ENCODE measurements at regions not wholly inside any gene's neighbourhood (a gene's known extent, or its start where the extent isn't known, plus 50 kb on each side); places are given as distances from the start of the nearest gene placed in this dataset.

DNA sequence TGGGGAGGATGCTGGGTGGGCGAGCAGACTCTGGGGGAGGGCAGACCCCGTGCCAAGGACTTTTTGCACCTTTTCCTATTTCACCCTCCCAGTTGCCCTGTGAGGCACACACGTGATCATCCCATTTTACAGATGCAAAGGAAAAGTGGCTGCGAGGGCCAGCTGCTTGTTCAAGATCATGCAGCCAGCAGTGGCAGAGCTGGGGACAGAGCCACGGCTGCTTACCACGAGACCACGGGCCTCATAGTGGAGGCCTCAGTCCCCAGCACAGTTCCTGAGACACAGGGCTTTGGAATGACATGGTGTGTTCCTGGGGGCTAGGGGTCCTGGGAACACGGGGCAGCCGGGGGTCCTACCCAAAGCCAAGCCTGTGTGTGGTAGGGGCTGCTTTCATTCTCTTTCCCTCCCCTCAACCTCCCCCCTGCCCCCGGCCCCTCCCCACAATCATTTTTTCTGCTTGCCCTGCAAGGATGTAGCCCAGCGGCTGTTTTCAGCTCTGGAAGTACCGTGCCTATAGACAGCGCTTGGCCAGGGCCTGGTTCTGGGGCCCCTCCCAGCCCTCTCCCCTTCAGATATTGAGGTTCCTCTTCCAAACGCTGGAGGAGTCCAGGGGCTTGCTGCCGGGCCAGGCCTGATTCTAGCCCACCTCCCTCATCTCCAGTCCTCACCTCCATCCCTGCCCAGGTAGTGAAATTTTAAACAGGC lies 58.5 kb upstream of the IER5L start:
- TF ChIP-seq POLR2A (IDR thresholded peaks at IDR 0.05) = no peak
- TF ChIP-seq, protein P1, sequence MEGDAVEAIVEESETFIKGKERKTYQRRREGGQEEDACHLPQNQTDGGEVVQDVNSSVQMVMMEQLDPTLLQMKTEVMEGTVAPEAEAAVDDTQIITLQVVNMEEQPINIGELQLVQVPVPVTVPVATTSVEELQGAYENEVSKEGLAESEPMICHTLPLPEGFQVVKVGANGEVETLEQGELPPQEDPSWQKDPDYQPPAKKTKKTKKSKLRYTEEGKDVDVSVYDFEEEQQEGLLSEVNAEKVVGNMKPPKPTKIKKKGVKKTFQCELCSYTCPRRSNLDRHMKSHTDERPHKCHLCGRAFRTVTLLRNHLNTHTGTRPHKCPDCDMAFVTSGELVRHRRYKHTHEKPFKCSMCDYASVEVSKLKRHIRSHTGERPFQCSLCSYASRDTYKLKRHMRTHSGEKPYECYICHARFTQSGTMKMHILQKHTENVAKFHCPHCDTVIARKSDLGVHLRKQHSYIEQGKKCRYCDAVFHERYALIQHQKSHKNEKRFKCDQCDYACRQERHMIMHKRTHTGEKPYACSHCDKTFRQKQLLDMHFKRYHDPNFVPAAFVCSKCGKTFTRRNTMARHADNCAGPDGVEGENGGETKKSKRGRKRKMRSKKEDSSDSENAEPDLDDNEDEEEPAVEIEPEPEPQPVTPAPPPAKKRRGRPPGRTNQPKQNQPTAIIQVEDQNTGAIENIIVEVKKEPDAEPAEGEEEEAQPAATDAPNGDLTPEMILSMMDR (IDR thresholded peaks at IDR 0.05) = no peak
- 31% methylated on average over 2 of the region's 15 CpGs for WGBS (ENCODE audit: insufficient coverage, low coverage, low lambda C conversion rate, missing lambda C conversion rate)
- H3K4me1 ChIP-seq = no peaks in the 10 kb centered on the region
- no peaks in the 10 kb centered on the region for H3K9me3 ChIP-seq
- H3K4me3 ChIP-seq = no peak overlapping the region
- peak in 1 of 4 donors; percentile 24 for ATAC-seq
- H3K27ac ChIP-seq = no peak overlapping the region
- intact Hi-C loops (cut with DNase I) = no loop called here
- H3K27me3 ChIP-seq = no peaks in the 10 kb centered on the region
- H3K36me3 ChIP-seq = no peaks in the 10 kb centered on the region
- peak in 2 of 3 donors; percentile 13 to 37 for DNase-seq

DNA sequence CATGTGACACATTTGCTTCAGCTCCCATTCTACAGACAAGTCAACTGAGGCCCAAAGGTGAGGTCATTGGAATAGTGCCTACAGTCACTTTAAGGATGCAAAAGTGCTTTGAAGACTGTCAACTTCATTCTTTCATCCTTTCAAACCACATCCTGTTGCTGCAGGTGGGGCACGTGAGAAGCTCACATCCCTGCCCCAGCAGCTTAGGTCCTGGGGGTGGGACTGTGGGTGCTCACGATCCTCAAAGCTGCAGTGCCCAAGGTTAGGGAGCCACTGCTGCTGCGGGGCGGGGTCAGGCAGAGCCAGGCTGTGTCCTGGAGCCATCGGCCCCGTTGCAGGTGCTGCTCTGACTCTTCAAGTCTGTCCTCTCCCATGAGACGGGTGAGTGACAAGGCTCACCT lies 57.9 kb upstream of the IER5L start:
- peak in 2 of 4 donors; percentile 24 to 35 for ATAC-seq
- intact Hi-C loops (cut with DNase I) = no loop called here
- 20% methylated on average over 1 of the region's 7 CpGs for WGBS (ENCODE audit: insufficient coverage, low coverage, low lambda C conversion rate, missing lambda C conversion rate)
- TF ChIP-seq, protein P1 (IDR thresholded peaks at IDR 0.05) = no peak
- TF ChIP-seq POLR2A (IDR thresholded peaks at IDR 0.05) = no peak
- peak in 2 of 3 donors; percentile 13 to 46 for DNase-seq
- no peaks in the 10 kb centered on the region for H3K4me1 ChIP-seq
- no peaks in the 10 kb centered on the region for H3K36me3 ChIP-seq
- H3K4me3 ChIP-seq = no peak overlapping the region
- no peaks in the 10 kb centered on the region for H3K9me3 ChIP-seq
- H3K27ac ChIP-seq = no peak overlapping the region
- no peaks in the 10 kb centered on the region for H3K27me3 ChIP-seq

DNA sequence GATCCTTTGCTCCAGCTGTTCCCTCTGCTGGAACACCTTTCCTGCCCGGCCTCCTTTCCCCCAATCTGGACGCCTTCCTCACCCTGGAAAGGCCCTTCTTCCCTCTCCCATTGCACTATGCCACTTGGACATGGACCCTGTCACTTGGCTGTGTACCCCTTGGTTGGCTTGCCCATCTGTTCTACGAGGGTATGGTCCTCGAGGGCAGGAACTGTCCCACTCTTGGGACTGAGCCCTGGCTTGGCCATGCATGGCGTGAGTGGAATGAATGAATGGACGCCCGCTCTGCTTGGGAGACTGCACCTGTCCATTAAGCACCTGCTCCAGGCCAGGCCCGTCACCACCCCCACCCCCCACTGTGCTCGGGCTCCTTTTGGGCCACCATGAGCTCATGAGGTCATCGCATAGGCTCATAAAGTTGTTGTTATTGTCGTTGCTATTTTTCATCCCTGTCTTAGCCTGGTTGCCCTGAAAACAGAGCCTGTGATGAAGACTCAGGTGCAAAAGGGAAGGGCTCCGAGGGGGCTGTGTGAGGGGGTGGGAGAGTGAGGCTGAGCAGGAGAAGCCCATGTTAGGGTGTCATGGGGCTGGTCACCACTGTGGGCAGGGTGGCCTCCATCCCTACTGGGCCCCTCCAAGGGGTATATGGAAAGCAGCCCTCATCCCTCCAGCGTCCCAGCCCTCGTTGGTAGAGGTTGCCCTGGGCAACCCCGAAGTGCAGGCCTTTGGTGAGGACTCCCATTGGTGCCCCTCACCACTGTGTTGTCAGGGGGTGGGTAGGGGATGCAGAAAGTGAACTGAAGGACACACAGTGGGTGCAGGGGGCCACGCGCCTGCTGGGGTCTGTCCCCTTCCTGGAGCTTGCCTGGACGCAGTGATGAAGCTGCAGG lies 57.2 kb upstream of the IER5L start:
- intact Hi-C loops (cut with DNase I) = no loop called here
- H3K36me3 ChIP-seq = no peaks in the 10 kb centered on the region
- no peaks in the 10 kb centered on the region for H3K9me3 ChIP-seq
- no peak for ATAC-seq
- WGBS (ENCODE audit: insufficient coverage, low coverage, low lambda C conversion rate, missing lambda C conversion rate) = 82% methylated on average over 5 of the region's 18 CpGs
- H3K4me1 ChIP-seq = no peaks in the 10 kb centered on the region
- no peak overlapping the region for H3K27ac ChIP-seq
- H3K4me3 ChIP-seq = no peak overlapping the region
- no peak for TF ChIP-seq POLR2A (IDR thresholded peaks at IDR 0.05)
- TF ChIP-seq, protein P1 (IDR thresholded peaks at IDR 0.05) = no peak
- no peaks in the 10 kb centered on the region for H3K27me3 ChIP-seq
- DNase-seq = peak in 2 of 3 donors; percentile 4 to 42

DNA sequence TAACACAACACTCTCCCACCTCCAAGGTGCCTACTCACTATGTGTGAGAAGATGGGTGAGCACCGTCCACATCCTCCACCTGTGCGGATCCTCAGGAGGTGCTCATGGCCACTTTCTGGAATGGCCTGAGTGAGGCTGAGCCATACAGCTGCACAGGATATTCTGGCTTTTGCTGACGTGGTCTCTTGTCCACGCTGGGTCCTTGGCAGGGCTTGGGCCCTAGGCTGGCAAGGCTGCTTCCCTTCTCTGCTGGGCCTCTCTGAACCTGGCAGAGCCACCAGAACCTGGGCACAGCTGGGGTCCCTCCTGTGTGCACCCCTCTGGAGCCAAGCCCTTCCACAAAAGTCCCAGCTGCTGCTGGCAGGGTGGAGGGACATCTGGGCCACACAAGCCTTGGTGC lies 56.4 kb upstream of the IER5L start:
- no peaks in the 10 kb centered on the region for H3K9me3 ChIP-seq
- no peaks in the 10 kb centered on the region for H3K27me3 ChIP-seq
- no peak for TF ChIP-seq POLR2A (IDR thresholded peaks at IDR 0.05)
- TF ChIP-seq, protein P1 (IDR thresholded peaks at IDR 0.05) = no peak
- no peaks in the 10 kb centered on the region for H3K4me1 ChIP-seq
- 72% methylated on average over 4 of the region's 4 CpGs for WGBS (ENCODE audit: insufficient coverage, low coverage, low lambda C conversion rate, missing lambda C conversion rate)
- no peaks in the 10 kb centered on the region for H3K36me3 ChIP-seq
- H3K27ac ChIP-seq = no peak overlapping the region
- H3K4me3 ChIP-seq = no peak overlapping the region
- ATAC-seq = no peak
- intact Hi-C loops (cut with DNase I) = no loop called here
- DNase-seq = peak in 1 of 3 donors; percentile 35
